OCI-LY1 (cell line): ENCODE measurements at regions not wholly inside any gene's neighbourhood (a gene's known extent, or its start where the extent isn't known, plus 50 kb on each side); places are given as distances from the start of the nearest gene placed in this dataset.

Experiments used
- H2AFZ ChIP-seq: fragments of 200-600 bp; sonication (generic), shearing (Covaris generic); 2 replicates; pipeline ENCODE4 v1.6.0; 2014; ENCODE audit warnings: antibody characterized with exemption, mild to moderate bottlenecking, low read length
- H3F3A ChIP-seq: fragments of 200-600 bp; sonication (generic), shearing (Covaris generic); 2 replicates; pipeline ENCODE4 v1.6.0; 2014; ENCODE audit warnings: mild to moderate bottlenecking, antibody characterized with exemption, low read length, moderate library complexity; ENCODE audit not compliant: insufficient read depth
- H3K27ac ChIP-seq: fragments of 200-600 bp; sonication (generic); 2 replicates; pipeline ENCODE4 v1.5.1; 2014; ENCODE audit warnings: low read length, mixed run types, mild to moderate bottlenecking, low read depth; ENCODE audit not compliant: poor library complexity, severe bottlenecking
- H3K27me3 ChIP-seq: fragments of 200-600 bp; sonication (generic); 2 replicates; pipeline ENCODE4 v1.6.0; 2014; ENCODE audit warnings: antibody characterized with exemption, mild to moderate bottlenecking, low read length, moderate library complexity; ENCODE audit not compliant: insufficient read depth
- H3K36me3 ChIP-seq: fragments of 200-600 bp; sonication (generic); 2 replicates; pipeline ENCODE4 v1.6.1; 2014; ENCODE audit warnings: mild to moderate bottlenecking, antibody characterized with exemption, low read length, moderate library complexity, mixed read lengths; ENCODE audit not compliant: insufficient read depth
- H3K4me1 ChIP-seq: fragments of 200-600 bp; sonication (generic); 2 replicates; pipeline ENCODE4 v1.5.1; 2014; ENCODE audit warnings: mild to moderate bottlenecking, low read length, moderate library complexity; ENCODE audit not compliant: insufficient read depth, severe bottlenecking
- H3K4me2 ChIP-seq: fragments of 200-600 bp; sonication (generic), shearing (Covaris generic); 2 replicates; pipeline ENCODE4 v1.6.1; 2014; ENCODE audit warnings: low read length
- H3K4me3 ChIP-seq: fragments of 200-600 bp; sonication (generic); 2 replicates; pipeline ENCODE4 v1.5.1; 2014; ENCODE audit warnings: low read length, low read depth, mild to moderate bottlenecking, mixed read lengths; ENCODE audit not compliant: poor library complexity, severe bottlenecking
- H3K79me2 ChIP-seq: fragments of 200-600 bp; shearing (Covaris generic); 2 replicates; pipeline ENCODE4 v1.6.1; 2016; ENCODE audit warnings: mixed run types, low read length, mixed read lengths; ENCODE audit not compliant: insufficient read depth
- H3K9ac ChIP-seq: fragments of 200-600 bp; sonication (generic), shearing (Covaris generic); 2 replicates; pipeline ENCODE4 v1.6.1; 2014; ENCODE audit warnings: mild to moderate bottlenecking, low read length, mixed read lengths
- H3K9me2 ChIP-seq: fragments of 200-600 bp; sonication (generic), shearing (Covaris generic); 2 replicates; pipeline ENCODE4 v1.6.1; 2014; ENCODE audit warnings: low read depth, mild to moderate bottlenecking, low read length, mixed read lengths
- H3K9me3 ChIP-seq: fragments of 200-600 bp; shearing (Covaris generic); 2 replicates; pipeline ENCODE4 v1.6.1; 2014; ENCODE audit warnings: low read length, mixed read lengths
- H4K20me1 ChIP-seq: fragments of 200-600 bp; sonication (generic), shearing (Covaris generic); 2 replicates; pipeline ENCODE4 v1.6.0; 2016; ENCODE audit warnings: mild to moderate bottlenecking, low read length; ENCODE audit not compliant: insufficient read depth
- EZH2 ChIP-seq: fragments of 200-600 bp; sonication (generic), shearing (Covaris generic); IDR thresholded peaks from 2 replicates; pipeline ENCODE4 v1.8.0; 2017; ENCODE audit warnings: borderline replicate concordance, mixed run types, mild to moderate bottlenecking, antibody characterized with exemption, low read length, moderate library complexity, mixed read lengths
- TF ChIP-seq, protein P1 (sequence below): fragments of 200-600 bp; sonication (generic), shearing (Covaris generic); IDR thresholded peaks from 2 replicates; pipeline ENCODE4 v1.5.1; 2017; ENCODE audit warnings: mild to moderate bottlenecking, antibody characterized with exemption, low read length, moderate library complexity, mixed read lengths

DNA sequence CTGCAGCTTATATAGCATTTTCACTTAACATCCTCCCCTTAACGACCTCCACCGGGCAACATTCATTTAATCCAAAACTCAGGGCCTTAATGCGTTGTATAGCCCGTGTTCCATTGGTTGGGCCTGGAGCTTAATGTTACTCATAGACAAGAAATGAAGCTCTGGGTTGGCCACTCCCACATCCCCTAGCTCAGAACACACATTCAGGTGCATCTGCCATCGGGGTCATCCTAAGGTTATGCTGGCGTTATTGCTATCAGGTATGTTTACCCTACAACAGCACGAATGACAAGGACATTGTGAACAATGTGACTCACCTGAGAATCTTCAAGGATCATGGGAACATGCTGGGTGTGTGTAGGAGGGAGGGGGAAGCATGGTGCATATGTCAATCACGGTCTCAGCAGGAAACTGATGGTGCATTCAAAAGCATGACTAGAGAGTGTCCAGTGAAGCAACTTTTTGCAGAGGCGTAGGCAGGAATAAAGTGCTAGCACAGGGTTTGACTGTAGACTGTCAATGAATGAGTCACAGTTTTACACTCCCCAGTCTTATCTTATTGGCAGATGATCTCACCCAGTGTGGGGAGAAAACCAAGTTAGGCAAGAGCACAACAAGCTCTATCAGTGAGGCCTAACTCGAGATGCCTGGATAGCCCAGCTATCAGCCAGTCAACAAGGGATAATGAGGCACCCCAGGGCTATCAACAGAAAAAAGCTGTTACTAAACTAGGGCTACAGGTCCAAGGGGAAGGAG is 402.1 kb upstream of the MCTP2 start:
- TF ChIP-seq, protein P1, sequence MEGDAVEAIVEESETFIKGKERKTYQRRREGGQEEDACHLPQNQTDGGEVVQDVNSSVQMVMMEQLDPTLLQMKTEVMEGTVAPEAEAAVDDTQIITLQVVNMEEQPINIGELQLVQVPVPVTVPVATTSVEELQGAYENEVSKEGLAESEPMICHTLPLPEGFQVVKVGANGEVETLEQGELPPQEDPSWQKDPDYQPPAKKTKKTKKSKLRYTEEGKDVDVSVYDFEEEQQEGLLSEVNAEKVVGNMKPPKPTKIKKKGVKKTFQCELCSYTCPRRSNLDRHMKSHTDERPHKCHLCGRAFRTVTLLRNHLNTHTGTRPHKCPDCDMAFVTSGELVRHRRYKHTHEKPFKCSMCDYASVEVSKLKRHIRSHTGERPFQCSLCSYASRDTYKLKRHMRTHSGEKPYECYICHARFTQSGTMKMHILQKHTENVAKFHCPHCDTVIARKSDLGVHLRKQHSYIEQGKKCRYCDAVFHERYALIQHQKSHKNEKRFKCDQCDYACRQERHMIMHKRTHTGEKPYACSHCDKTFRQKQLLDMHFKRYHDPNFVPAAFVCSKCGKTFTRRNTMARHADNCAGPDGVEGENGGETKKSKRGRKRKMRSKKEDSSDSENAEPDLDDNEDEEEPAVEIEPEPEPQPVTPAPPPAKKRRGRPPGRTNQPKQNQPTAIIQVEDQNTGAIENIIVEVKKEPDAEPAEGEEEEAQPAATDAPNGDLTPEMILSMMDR = no peak
- Histone ChIP-seq H3K27ac (no peak overlapping the region), H3K27me3 (no peaks in the 10 kb centered on the region), H3K79me2 (no peaks in the 10 kb centered on the region), H4K20me1 (no peaks in the 10 kb centered on the region), H3K4me1 (no peaks in the 10 kb centered on the region), H2AFZ (no peak overlapping the region), H3K36me3 (no peaks in the 10 kb centered on the region), H3K9ac (no peak overlapping the region), H3K9me3 (no peaks in the 10 kb centered on the region), H3K9me2 (no peaks in the 10 kb centered on the region), H3K4me3 (no peak overlapping the region), H3F3A (no peaks in the 10 kb centered on the region), H3K4me2 (no peak overlapping the region)

DNA sequence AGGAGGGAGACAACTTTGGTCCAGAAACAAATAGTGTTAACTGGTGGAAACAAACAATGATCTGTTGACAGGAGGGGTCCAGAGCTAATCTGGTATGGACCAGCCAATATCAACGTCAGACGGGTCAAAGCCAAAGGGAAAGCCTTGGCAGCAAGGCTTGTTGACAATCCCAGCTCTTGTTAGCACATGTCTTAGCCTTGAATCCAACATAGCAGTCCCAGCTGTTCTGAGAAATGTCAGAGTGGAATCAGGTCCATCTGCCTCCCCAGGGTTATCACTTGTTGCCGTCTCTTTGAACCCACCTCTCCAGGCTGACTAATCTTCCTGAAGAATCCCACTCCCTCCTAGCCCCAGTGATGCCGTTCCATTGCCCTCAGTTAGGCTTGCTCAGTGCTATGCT is 404.6 kb upstream of the MCTP2 start:
- TF ChIP-seq, protein P1 = no peak
- TF ChIP-seq EZH2 = no peak
- Histone ChIP-seq H4K20me1 (no peaks in the 10 kb centered on the region), H3K27me3 (no peaks in the 10 kb centered on the region), H3K36me3 (no peaks in the 10 kb centered on the region), H3K4me1 (no peaks in the 10 kb centered on the region), H3K4me2 (no peak overlapping the region), H3K9ac (no peak overlapping the region), H3K79me2 (no peaks in the 10 kb centered on the region), H3F3A (no peaks in the 10 kb centered on the region), H2AFZ (no peak overlapping the region), H3K27ac (no peak overlapping the region), H3K9me3 (no peaks in the 10 kb centered on the region), H3K9me2 (no peaks in the 10 kb centered on the region), H3K4me3 (no peak overlapping the region)

DNA sequence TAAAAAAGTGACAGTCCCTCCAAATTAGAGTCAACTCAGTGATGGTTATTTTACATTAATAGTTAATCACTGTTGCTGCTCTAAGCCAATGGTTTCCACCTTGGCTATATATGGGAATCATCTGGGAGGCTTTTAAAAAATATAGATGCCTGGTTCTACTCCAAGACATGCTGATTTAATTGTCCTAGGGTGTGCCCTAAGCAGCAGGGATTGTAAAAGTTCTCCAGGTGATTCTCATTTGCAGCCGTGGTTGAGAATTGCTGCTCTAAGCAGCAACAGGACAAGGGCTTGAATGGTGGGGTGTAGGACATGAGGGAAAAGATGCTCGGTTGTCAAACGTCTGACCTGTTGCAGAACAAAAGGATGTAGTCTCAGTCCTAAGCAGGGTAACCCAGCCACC is 405.1 kb upstream of the MCTP2 start:
- no peaks in the 10 kb centered on the region for H3K27me3 ChIP-seq
- H3K4me1 ChIP-seq = no peaks in the 10 kb centered on the region
- H3K9me3 ChIP-seq = no peaks in the 10 kb centered on the region
- no peaks in the 10 kb centered on the region for H3F3A ChIP-seq
- no peaks in the 10 kb centered on the region for H4K20me1 ChIP-seq
- H3K4me2 ChIP-seq = no peak overlapping the region
- no peak overlapping the region for H3K4me3 ChIP-seq
- H3K9me2 ChIP-seq = no peaks in the 10 kb centered on the region
- TF ChIP-seq, protein P1 = no peak
- no peak for TF ChIP-seq EZH2
- no peaks in the 10 kb centered on the region for H3K79me2 ChIP-seq
- H2AFZ ChIP-seq = no peak overlapping the region
- no peak overlapping the region for H3K9ac ChIP-seq
- no peak overlapping the region for H3K27ac ChIP-seq
- no peaks in the 10 kb centered on the region for H3K36me3 ChIP-seq
